HG02759 (cell line): ENCODE measurements at regions not wholly inside any gene's neighbourhood (a gene's known extent, or its start where the extent isn't known, plus 50 kb on each side); places are given as distances from the start of the nearest gene placed in this dataset.
"Not testable (repeated sequence)": the region's sequence is repeated elsewhere in the genome, so short reads cannot be mapped to it uniquely, and the experiment has no call there.

Source experiments
- ATAC-seq: cut with Tn5 transposase; IDR thresholded peaks from one replicate; pipeline ENCODE4 v1.9.1; 2021; ENCODE audit warnings: mild to moderate bottlenecking, moderate library complexity; ENCODE audit not compliant: unreplicated experiment

- no peak for ATAC-seq
Observed at GRCh38 chr20:54995011-54995410, 519.6 kb downstream of the DOK5 start.

GRCh38 chr20:54985091-54985490 lies 509.7 kb downstream of the DOK5 start:
- ATAC-seq, result no peak

- no peak for ATAC-seq
Observed at GRCh38 chr20:54984104-54984448, 508.7 kb downstream of the DOK5 start.

GRCh38 chr20:54983394-54984103 lies 508.2 kb downstream of the DOK5 start:
- not testable (repeated sequence) for ATAC-seq

- ATAC-seq, result no peak
Observed at GRCh38 chr20:54981175-54981574, 505.8 kb downstream of the DOK5 start.

GRCh38 chr20:54980103-54980960 lies 504.9 kb downstream of the DOK5 start:
- no peak for ATAC-seq

- no peak for ATAC-seq
Observed at GRCh38 chr20:54950304-54950703, 474.9 kb downstream of the DOK5 start.

GRCh38 chr20:54941666-54942065 lies 466.3 kb downstream of the DOK5 start:
- ATAC-seq, result no peak

GRCh38 chr20:54940522-54940921 lies 465.1 kb downstream of the DOK5 start:
- ATAC-seq, result no peak

- ATAC-seq, result no peak
Observed at GRCh38 chr20:54938707-54939106, 463.3 kb downstream of the DOK5 start.

GRCh38 chr20:54933212-54933904 lies 458.0 kb downstream of the DOK5 start:
- ATAC-seq, result no peak

GRCh38 chr20:54929191-54929590 lies 453.8 kb downstream of the DOK5 start:
- no peak for ATAC-seq

- no peak for ATAC-seq
Observed at GRCh38 chr20:54928564-54928963, 453.2 kb downstream of the DOK5 start.

- no peak for ATAC-seq
Observed at GRCh38 chr20:54922636-54923035, 447.2 kb downstream of the DOK5 start.

GRCh38 chr20:54922096-54922495 lies 446.7 kb downstream of the DOK5 start:
- ATAC-seq, result no peak

GRCh38 chr20:54920491-54920890 lies 445.1 kb downstream of the DOK5 start:
- no peak for ATAC-seq

GRCh38 chr20:54918993-54919392 lies 443.6 kb downstream of the DOK5 start:
- not testable (repeated sequence) for ATAC-seq

- ATAC-seq, result no peak
Observed at GRCh38 chr20:54914995-54915394, 439.6 kb downstream of the DOK5 start.

- no peak for ATAC-seq
Observed at GRCh38 chr20:54909702-54910101, 434.3 kb downstream of the DOK5 start.

- ATAC-seq, result not testable (repeated sequence)
Observed at GRCh38 chr20:54906134-54906533, 430.7 kb downstream of the DOK5 start.

GRCh38 chr20:54897787-54898186 lies 422.4 kb downstream of the DOK5 start:
- ATAC-seq, result no peak

GRCh38 chr20:54891907-54892306 lies 416.5 kb downstream of the DOK5 start:
- ATAC-seq, result no peak
